Esophagus muscularis mucosa (tissue), 4 donors: ENCODE measurements at regions not wholly inside any gene's neighbourhood (a gene's known extent, or its start where the extent isn't known, plus 50 kb on each side); places are given as distances from the start of the nearest gene placed in this dataset.

ENCODE experiments used
- DNase-seq: peaks from one replicate; pipeline ENCODE4 v3.0.0-alpha.2; 2017; ENCODE audit errors: extremely low spot score
- H3K27ac ChIP-seq, 4 donors: fragments of 200-600 bp; sonication (generic); replicated peaks in 1 of 4; 1 replicate in 3 of 4; 2 replicates in 1 of 4; pipeline ENCODE4 v1.5.1; 2016 to 2019; ENCODE audit warnings: mild to moderate bottlenecking in 1 of 4
- H3K27me3 ChIP-seq, 4 donors: fragments of 200-600 bp; sonication (generic); one replicate each; pipeline versions ENCODE4 v1.5.1 to v1.6.0; 2016 to 2019
- H3K36me3 ChIP-seq, 4 donors: fragments of 200-600 bp; sonication (generic); one replicate each; pipeline ENCODE4 v1.5.1; 2016 to 2019
- H3K4me1 ChIP-seq, 4 donors: fragments of 200-600 bp; sonication (generic); one replicate each; pipeline ENCODE4 v1.5.1; 2016 to 2019
- H3K4me3 ChIP-seq, 4 donors: fragments of 200-600 bp; sonication (generic); 1 replicate in 2 of 4; 2 replicates in 2 of 4; pipeline ENCODE4 v1.5.1; 2016 to 2019; ENCODE audit warnings: mild to moderate bottlenecking in 4 of 4, moderate library complexity in 1 of 4
- H3K9me3 ChIP-seq, 4 donors: fragments of 200-600 bp; sonication (generic); 1 replicate in 3 of 4; 2 replicates in 1 of 4; pipeline ENCODE4 v1.5.1; 2016 to 2019
- CTCF ChIP-seq, 3 experiments: fragments of 200-600 bp in 2 of 3; fragments of 450-650 bp in 1 of 3; sonication (generic) in 2 of 3; IDR thresholded peaks; one replicate each; pipeline ENCODE4 v1.5.1; 2017 to 2019; ENCODE audit warnings: antibody characterized with exemption in 3 of 3, mild to moderate bottlenecking in 2 of 3, moderate library complexity in 1 of 3
- EP300 ChIP-seq: sonication (generic); formaldehyde crosslinking; IDR thresholded peaks from one replicate; pipeline ENCODE4 v1.6.1; 2017; ENCODE audit warnings: antibody characterized with exemption
- POLR2A ChIP-seq: fragments of 450-650 bp; IDR thresholded peaks from one replicate; pipeline ENCODE4 v1.6.1; 2017; ENCODE audit warnings: antibody characterized with exemption, moderate library complexity, mild to moderate bottlenecking, low read depth
- POLR2AphosphoS5 ChIP-seq, 2 donors: sonication (generic); formaldehyde crosslinking; IDR thresholded peaks; one replicate each; pipeline ENCODE4 v1.6.1; 2017; ENCODE audit warnings: antibody characterized with exemption in 2 of 2
- WGBS: methylation state at CpG from one replicate; pipeline ENCODE4 v1.1.5; 2018; 5-methylcytosine and 5-hydroxymethylcytosine counted together
- intact Hi-C: fragments of 100-400 bp; cut with DNase I; formaldehyde crosslinking; loops from one replicate; pipeline ENCODE4 v1.15.1; 2023

- intact Hi-C loops, result no loop called here
- 90% methylated on average over 4 of the region's 4 CpGs for WGBS
- peaks cover 0 to 46% (median 10%) of the 10 kb centered on the region in 4 donors for H3K27me3 ChIP-seq
- no peak for TF ChIP-seq CTCF (IDR thresholded peaks at IDR 0.05)
- no peak overlapping the region for H3K27ac ChIP-seq
- no peak overlapping the region for H3K4me3 ChIP-seq
- DNase-seq, result no peak
- no peaks in the 10 kb centered on the region for H3K36me3 ChIP-seq
- H3K9me3 ChIP-seq, result peaks cover 0 to 5% (median 0%) of the 10 kb centered on the region in 4 donors
- peaks cover 0 to 12% (median 9%) of the 10 kb centered on the region in 4 donors for H3K4me1 ChIP-seq
Measured at GRCh38 chr19:28731577-28731976, 481.4 kb downstream of the UQCRFS1 start.

- Histone ChIP-seq H3K36me3 (no peaks in the 10 kb centered on the region), H3K9me3 (peaks cover 0 to 5% (median 0%) of the 10 kb centered on the region in 4 donors), H3K4me1 (peaks cover 0 to 11% (median 9%) of the 10 kb centered on the region in 4 donors), H3K27ac (no peak overlapping the region), H3K4me3 (no peak overlapping the region), H3K27me3 (peaks cover 0 to 50% (median 10%) of the 10 kb centered on the region in 4 donors)
- WGBS, result 96% methylated on average over 3 of the region's 3 CpGs
- no peak for TF ChIP-seq CTCF (IDR thresholded peaks at IDR 0.05)
- TF ChIP-seq EP300, result no peak
- no peak for TF ChIP-seq POLR2A
- no peak for TF ChIP-seq POLR2AphosphoS5 (IDR thresholded peaks at IDR 0.05)
- intact Hi-C loops, result no loop called here
- DNase-seq, result no peak
Measured at GRCh38 chr19:28730791-28731512, 482.0 kb downstream of the UQCRFS1 start.

GRCh38 chr19:28727480-28728159, 485.3 kb downstream of the UQCRFS1 start:
- Histone ChIP-seq H3K4me1 (peaks cover 0 to 11% (median 9%) of the 10 kb centered on the region in 4 donors), H3K4me3 (peak overlapping the region in 3 of 4 donors; percentile 7 to 13 (median 12)), H3K27me3 (peaks cover 0 to 53% (median 10%) of the 10 kb centered on the region in 4 donors), H3K27ac (no peak overlapping the region), H3K36me3 (no peaks in the 10 kb centered on the region), H3K9me3 (no peaks in the 10 kb centered on the region)
- intact Hi-C loops, result no loop called here
- TF ChIP-seq POLR2AphosphoS5 (IDR thresholded peaks at IDR 0.05) (no peak), EP300 (no peak), CTCF (IDR thresholded peaks at IDR 0.05) (no peak), POLR2A (no peak)
- WGBS, result 62% methylated on average over 10 of the region's 49 CpGs
- no peak for DNase-seq

GRCh38 chr19:28726533-28727479, 486.1 kb downstream of the UQCRFS1 start:
- H3K9me3 ChIP-seq, result no peaks in the 10 kb centered on the region
- 53% methylated on average over 40 of the region's 46 CpGs for WGBS
- H3K27me3 ChIP-seq, result peaks cover 0 to 53% (median 10%) of the 10 kb centered on the region in 4 donors
- no peaks in the 10 kb centered on the region for H3K36me3 ChIP-seq
- peak overlapping the region in 3 of 4 donors; percentile 7 to 13 (median 12) for H3K4me3 ChIP-seq
- peaks cover 0 to 11% (median 9%) of the 10 kb centered on the region in 4 donors for H3K4me1 ChIP-seq
- DNase-seq, result no peak
- no peak overlapping the region for H3K27ac ChIP-seq
- intact Hi-C loops, result no loop called here
- no peak for TF ChIP-seq POLR2A
- no peak for TF ChIP-seq CTCF (IDR thresholded peaks at IDR 0.05)
- TF ChIP-seq EP300, result no peak
- TF ChIP-seq POLR2AphosphoS5 (IDR thresholded peaks at IDR 0.05), result no peak
